ENCODE measurements at regions not wholly inside any gene's neighbourhood (a gene's known extent, or its start where the extent isn't known, plus 50 kb on each side); places are given as distances from the start of the nearest gene placed in this dataset.

DNA sequence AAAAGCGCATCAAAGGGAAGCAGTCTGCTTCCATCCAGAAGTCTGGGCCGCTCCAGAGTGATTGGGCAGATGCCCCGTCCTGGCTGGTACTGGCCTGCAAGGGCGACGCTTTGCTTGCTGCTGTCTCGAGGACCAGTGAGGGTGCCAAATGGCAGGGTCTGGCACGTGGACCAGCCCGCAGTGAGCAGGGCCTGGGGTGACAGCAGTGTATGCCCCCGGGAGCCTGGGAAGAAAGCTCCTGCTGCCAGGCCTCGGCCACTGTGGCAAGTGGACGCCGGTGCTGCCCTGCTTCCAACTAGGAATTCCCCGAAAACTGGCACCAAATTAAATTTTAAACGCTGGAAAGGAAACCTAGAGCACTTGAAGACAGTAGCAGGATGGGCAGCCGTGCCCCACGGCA lies 357.0 kb upstream of the MKI67 start:
- ChIA-PET CTCF (ENCODE audit: low intra/inter-chr PET ratio) (no interaction called here), POLR2A (no interaction called here)
- H3K9ac ChIP-seq (ENCODE audit: insufficient read depth in 1 of 2, low read depth in 2 of 2, low read length in 2 of 2): no peak overlapping the region
- no peaks in the 10 kb centered on the region for H3K79me2 ChIP-seq (ENCODE audit: control insufficient read depth, insufficient read depth, low read length)
- no peaks in the 10 kb centered on the region for H4K20me1 ChIP-seq (replicated peaks; ENCODE audit: control insufficient read depth, insufficient read depth, low read length)
- no peak for DNase-seq (ENCODE audit: extremely low read depth in 1 of 4, low spot score in 3 of 4)
- H3K4me2 ChIP-seq (ENCODE audit: insufficient read depth, low read length): no peak overlapping the region
- 15% methylated on average over 12 of the region's 16 CpGs for WGBS (ENCODE audit: insufficient coverage, low coverage, missing lambda C conversion rate)
- peaks cover 15 to 43% of the 10 kb centered on the region in 2 experiments; a peak in 3 of 5 replicates for H3K27me3 ChIP-seq (ENCODE audit: control insufficient read depth in 2 of 2, insufficient read depth in 2 of 2, low read length in 2 of 2)
- intact Hi-C loops (cut with micrococcal nuclease) (no loop called here), in situ Hi-C loops (cut with MboI) (no loop called here)
- H3K36me3 ChIP-seq (ENCODE audit: control insufficient read depth, insufficient read depth, low read length): no peaks in the 10 kb centered on the region
- no peaks in the 10 kb centered on the region for H3K9me1 ChIP-seq (ENCODE audit: control insufficient read depth, insufficient read depth, low read length)
- no peaks in the 10 kb centered on the region for H3K9me3 ChIP-seq (replicated peaks; ENCODE audit: control insufficient read depth, insufficient read depth, low read depth, low read length)
- no peak for ATAC-seq
- H2AFZ ChIP-seq (ENCODE audit: low read depth, low read length): no peak overlapping the region
- H3K4me3 ChIP-seq: no peak overlapping the region
- no peaks in the 10 kb centered on the region for H3K4me1 ChIP-seq (replicated peaks in 1 of 2; ENCODE audit: control insufficient read depth in 2 of 2, insufficient read depth in 2 of 2, low read length in 2 of 2)
- H3K27ac ChIP-seq (ENCODE audit: extremely low read depth, low read depth, low read length): no peak overlapping the region
- FAIRE-seq: no peak
- BruUV-seq (replicated peaks): no TSS peak
- no peak for TF ChIP-seq ZNF41 (CRISPR knock-in tag; conservative IDR thresholded peaks at IDR 0.05)
- TF ChIP-seq MGA (IDR thresholded peaks at IDR 0.05): no peak
- no peak for TF ChIP-seq GTF2E2 (tag; IDR thresholded peaks at IDR 0.05)
- TF ChIP-seq RBM39 (optimal IDR thresholded peaks at IDR 0.05; ENCODE audit: low read depth, low read length): no peak
- no peak for TF ChIP-seq NFRKB (IDR thresholded peaks at IDR 0.05; ENCODE audit: low read depth)
- no peak for TF ChIP-seq ZNF253 (CRISPR knock-in tag; conservative IDR thresholded peaks at IDR 0.05)
- no peak for TF ChIP-seq MTA3 (IDR thresholded peaks at IDR 0.05; ENCODE audit: borderline replicate concordance)
- no peak for TF ChIP-seq MCM3 (IDR thresholded peaks at IDR 0.05)
- TF ChIP-seq KDM1A (IDR thresholded peaks at IDR 0.05): no peak
- TF ChIP-seq, protein P1, sequence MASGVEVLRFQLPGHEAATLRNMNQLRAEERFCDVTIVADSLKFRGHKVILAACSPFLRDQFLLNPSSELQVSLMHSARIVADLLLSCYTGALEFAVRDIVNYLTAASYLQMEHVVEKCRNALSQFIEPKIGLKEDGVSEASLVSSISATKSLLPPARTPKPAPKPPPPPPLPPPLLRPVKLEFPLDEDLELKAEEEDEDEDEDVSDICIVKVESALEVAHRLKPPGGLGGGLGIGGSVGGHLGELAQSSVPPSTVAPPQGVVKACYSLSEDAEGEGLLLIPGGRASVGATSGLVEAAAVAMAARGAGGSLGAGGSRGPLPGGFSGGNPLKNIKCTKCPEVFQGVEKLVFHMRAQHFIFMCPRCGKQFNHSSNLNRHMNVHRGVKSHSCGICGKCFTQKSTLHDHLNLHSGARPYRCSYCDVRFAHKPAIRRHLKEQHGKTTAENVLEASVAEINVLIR (CRISPR knock-in tag; IDR thresholded peaks at IDR 0.05): no peak
- TF ChIP-seq TAF15 (IDR thresholded peaks at IDR 0.05; ENCODE audit: low read depth, low read length): no peak
- TF ChIP-seq, protein P2, sequence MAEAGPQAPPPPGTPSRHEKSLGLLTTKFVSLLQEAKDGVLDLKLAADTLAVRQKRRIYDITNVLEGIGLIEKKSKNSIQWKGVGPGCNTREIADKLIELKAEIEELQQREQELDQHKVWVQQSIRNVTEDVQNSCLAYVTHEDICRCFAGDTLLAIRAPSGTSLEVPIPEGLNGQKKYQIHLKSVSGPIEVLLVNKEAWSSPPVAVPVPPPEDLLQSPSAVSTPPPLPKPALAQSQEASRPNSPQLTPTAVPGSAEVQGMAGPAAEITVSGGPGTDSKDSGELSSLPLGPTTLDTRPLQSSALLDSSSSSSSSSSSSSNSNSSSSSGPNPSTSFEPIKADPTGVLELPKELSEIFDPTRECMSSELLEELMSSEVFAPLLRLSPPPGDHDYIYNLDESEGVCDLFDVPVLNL (CRISPR knock-in tag; IDR thresholded peaks at IDR 0.05; ENCODE audit: low read depth): no peak

Data from K562 (cell line).